NB4 (cell line): ENCODE measurements at regions not wholly inside any gene's neighbourhood (a gene's known extent, or its start where the extent isn't known, plus 50 kb on each side); places are given as distances from the start of the nearest gene placed in this dataset.

Experiments
- DNase-seq: peaks from one replicate; pipeline ENCODE4 v3.0.0; 2010; ENCODE audit warnings: low read depth
- H3K4me3 ChIP-seq: one replicate; pipeline ENCODE4 v1.5.1; 2011; ENCODE audit warnings: mild to moderate bottlenecking, low read depth, low read length, moderate library complexity
- MYC ChIP-seq: IDR thresholded peaks from 2 replicates; pipeline ENCODE4 v1.6.1; 2011; ENCODE audit warnings: low read depth, low read length
- POLR2A ChIP-seq: IDR thresholded peaks from 2 replicates; pipeline ENCODE4 v1.6.1; 2011; ENCODE audit warnings: mild to moderate bottlenecking; ENCODE audit not compliant: insufficient read length; ENCODE audit errors: extremely low read depth
- TF ChIP-seq, protein P1 (sequence below): IDR thresholded peaks from one replicate; pipeline ENCODE4 v1.5.1; 2012; ENCODE audit warnings: low read depth, low read length
- TF ChIP-seq, protein P2 (sequence below): IDR thresholded peaks from 2 replicates; pipeline ENCODE4 v1.6.1; 2011; ENCODE audit warnings: low read depth, low read length

DNA sequence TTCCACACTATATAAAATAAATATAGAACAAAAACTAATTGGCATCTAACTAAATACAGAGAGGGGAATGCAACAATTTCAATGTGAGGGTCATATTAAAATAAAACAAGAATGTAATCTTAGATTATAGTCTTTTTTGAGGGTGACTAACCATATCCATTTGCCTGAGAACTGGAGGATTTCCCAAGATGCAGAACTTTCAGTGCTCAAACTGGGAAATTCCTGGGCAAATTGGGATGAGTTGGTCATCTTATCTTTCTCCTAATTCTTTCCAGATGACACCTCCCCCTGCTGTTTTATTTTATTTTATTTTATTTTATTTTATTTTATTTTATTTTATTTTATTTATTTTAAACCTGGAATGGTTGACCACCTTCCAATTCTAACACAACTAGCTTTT, 846.2 kb downstream of the SLC4A3 start:
- H3K4me3 ChIP-seq, result no peak overlapping the region
- no peak for DNase-seq
- TF ChIP-seq, protein P1, sequence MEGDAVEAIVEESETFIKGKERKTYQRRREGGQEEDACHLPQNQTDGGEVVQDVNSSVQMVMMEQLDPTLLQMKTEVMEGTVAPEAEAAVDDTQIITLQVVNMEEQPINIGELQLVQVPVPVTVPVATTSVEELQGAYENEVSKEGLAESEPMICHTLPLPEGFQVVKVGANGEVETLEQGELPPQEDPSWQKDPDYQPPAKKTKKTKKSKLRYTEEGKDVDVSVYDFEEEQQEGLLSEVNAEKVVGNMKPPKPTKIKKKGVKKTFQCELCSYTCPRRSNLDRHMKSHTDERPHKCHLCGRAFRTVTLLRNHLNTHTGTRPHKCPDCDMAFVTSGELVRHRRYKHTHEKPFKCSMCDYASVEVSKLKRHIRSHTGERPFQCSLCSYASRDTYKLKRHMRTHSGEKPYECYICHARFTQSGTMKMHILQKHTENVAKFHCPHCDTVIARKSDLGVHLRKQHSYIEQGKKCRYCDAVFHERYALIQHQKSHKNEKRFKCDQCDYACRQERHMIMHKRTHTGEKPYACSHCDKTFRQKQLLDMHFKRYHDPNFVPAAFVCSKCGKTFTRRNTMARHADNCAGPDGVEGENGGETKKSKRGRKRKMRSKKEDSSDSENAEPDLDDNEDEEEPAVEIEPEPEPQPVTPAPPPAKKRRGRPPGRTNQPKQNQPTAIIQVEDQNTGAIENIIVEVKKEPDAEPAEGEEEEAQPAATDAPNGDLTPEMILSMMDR, result no peak
- TF ChIP-seq, protein P2, sequence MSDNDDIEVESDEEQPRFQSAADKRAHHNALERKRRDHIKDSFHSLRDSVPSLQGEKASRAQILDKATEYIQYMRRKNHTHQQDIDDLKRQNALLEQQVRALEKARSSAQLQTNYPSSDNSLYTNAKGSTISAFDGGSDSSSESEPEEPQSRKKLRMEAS, result no peak
- no peak for TF ChIP-seq POLR2A
- TF ChIP-seq MYC, result no peak

DNA sequence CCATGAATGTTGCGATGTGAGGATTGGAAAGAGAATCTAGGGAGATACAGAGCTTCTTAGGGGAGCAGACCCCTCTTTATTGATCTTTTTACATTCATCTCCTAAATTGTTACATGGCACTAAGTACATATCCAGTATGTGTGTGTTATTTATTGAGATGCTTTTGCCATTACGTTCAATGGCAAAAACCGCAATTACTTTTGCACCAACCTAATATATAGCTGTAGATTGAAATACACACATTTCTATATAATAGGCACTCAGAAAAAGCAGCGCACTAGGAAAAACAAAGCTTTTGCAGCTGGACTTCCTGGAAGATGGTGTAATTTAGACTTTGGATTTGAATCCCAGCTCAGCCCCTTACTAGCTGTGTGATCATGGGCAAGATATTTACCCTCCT, 849.4 kb downstream of the SLC4A3 start:
- no peak overlapping the region for H3K4me3 ChIP-seq
- TF ChIP-seq POLR2A (no peak), MYC (no peak)
- TF ChIP-seq, protein P2, result no peak
- TF ChIP-seq, protein P1, result no peak
- DNase-seq, result no peak

DNA sequence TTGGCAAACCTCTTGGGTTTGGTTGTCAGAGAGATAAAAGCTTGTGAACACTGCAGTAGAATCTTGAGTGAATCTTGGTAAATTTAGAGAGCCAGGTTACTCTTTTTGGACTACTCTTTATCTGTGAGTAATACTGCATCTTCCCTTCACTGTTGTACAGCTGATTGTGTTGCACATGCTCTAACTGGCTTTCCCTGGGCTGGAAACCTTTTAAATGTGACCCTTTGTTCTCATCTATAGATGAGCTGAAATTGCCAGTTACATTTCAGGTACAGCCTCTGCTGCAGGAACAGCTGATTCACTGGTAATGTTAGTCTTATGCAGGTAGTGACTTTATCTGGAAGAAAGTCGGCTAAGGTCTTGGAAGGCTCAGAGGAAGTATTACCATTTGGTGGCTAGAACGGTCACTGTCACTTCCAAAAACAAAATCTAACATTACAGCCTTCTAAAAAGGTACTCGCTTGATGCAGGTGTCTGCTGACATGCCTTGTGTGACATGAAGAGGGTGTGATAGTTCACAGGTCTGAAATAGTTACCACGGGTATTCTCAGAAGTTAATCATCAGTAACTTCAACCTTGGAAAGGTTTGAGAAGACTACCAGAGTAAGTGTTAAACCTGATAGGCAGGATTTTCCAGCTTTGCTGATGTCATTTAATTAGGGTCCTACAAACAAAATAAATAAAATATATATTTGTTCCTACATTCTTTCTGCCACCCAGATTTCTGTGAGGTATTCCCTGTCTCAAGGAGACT, 851.1 kb downstream of the SLC4A3 start:
- no peak overlapping the region for H3K4me3 ChIP-seq
- DNase-seq, result no peak
- no peak for TF ChIP-seq MYC
- TF ChIP-seq, protein P1, result no peak

DNA sequence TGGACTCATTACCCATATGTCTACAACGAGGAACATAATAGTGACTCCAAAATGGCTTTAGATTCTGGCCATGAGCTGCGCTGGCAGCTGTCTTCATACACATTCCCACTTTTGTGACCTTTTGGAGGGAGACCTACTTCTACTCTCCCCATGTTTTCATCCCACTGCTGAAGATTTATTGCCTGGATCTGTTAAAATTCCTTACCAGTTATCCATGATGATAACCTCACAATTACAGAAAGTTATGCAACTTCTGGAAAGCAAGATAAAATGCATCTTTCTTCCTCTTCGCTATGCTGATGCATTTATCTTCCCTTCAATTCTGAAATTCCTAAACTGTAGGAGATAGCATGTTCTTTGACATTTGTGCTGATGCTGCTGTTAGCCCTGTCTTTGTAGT, 855.3 kb downstream of the SLC4A3 start:
- no peak overlapping the region for H3K4me3 ChIP-seq
- no peak for DNase-seq
- TF ChIP-seq, protein P1, result no peak
- TF ChIP-seq, protein P2, result no peak
- TF ChIP-seq MYC, result no peak
- no peak for TF ChIP-seq POLR2A

DNA sequence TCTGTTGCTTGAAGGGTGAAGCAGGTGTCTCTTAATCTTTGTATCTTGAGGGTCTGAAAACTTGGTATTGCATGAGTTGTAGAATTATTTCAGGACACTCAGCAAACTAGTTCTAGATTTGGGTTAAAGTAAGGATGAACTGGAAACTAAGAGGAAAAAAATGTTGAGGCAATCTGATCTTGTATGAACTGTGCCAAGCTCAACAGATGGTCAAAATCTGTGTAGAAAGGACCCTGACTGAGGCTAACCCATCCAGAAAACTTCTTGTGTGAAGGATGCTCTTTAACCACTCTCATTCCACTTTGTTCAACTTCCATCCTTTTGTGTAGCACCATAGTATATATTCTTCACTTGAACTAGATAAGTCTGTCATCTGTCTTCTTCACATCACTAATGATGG, 861.7 kb downstream of the SLC4A3 start:
- TF ChIP-seq, protein P2, result no peak
- TF ChIP-seq POLR2A, result no peak
- TF ChIP-seq, protein P1, result no peak
- TF ChIP-seq MYC, result no peak
- no peak for DNase-seq
- no peak overlapping the region for H3K4me3 ChIP-seq

DNA sequence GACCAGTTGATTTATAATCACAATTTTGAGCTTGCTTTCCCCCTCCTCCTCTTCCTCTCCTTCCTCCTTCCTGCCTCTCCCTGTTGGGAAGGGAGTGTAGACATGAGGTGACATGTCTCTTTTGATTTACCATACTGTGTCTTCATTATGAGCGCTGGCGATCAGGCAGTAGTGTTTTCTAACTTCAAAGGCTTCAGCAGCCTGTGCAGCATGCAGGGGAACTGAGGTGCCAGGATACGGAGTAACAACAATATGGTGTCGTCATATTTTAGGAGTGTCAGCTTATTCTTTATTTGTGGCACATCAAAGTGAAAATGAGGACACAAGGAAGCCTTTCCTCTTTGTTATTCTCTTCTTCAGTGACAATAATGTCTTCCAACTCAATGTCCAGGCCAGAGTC, 864.2 kb downstream of the SLC4A3 start:
- H3K4me3 ChIP-seq, result no peak overlapping the region
- DNase-seq, result no peak
- TF ChIP-seq, protein P1, result no peak
- TF ChIP-seq POLR2A (no peak), MYC (no peak)
- TF ChIP-seq, protein P2, result no peak
